MCF 10A (cell line): ENCODE measurements at regions not wholly inside any gene's neighbourhood (a gene's known extent, or its start where the extent isn't known, plus 50 kb on each side); places are given as distances from the start of the nearest gene placed in this dataset.

Source experiments
- BruUV-seq: library from RNA; stranded (reverse); fragments of 400-500 nt; replicated peaks from 2 replicates; lab custom pipeline; 2021; lab: Mats Ljungman, UMichigan
- CTCF ChIA-PET: fragments of 300-600 bp; sonication (Branson Sonifier 250); formaldehyde crosslinking; extraction: SDS; loops from one replicate; lab custom pipeline; 2021; ENCODE audit warnings: antibody characterized with exemption, inconsistent platforms; lab: Yijun Ruan, JAX
- POLR2A ChIA-PET: fragments of 300-600, 350-650 bp; sonication (Branson Sonifier 250); formaldehyde crosslinking; extraction: SDS; loops from one replicate; lab custom pipeline; 2020; ENCODE audit warnings: antibody characterized with exemption, inconsistent platforms; lab: Yijun Ruan, JAX
- DNase-seq: peaks from one replicate; pipeline ENCODE4 v3.0.0-alpha.2; 2018; ENCODE audit not compliant: unreplicated experiment
- H3K27ac Mint-ChIP-seq: one replicate; pipeline ENCODE4 v1.8.0; 2022; ENCODE audit warnings: mild to moderate bottlenecking, low read depth, mixed read lengths; ENCODE audit not compliant: unreplicated experiment
- H3K27me3 Mint-ChIP-seq: one replicate; pipeline ENCODE4 v1.8.0; 2022; ENCODE audit warnings: mixed read lengths; ENCODE audit not compliant: insufficient read depth, unreplicated experiment
- H3K36me3 Mint-ChIP-seq: one replicate; pipeline ENCODE4 v1.8.0; 2022; ENCODE audit warnings: mild to moderate bottlenecking, moderate library complexity, mixed read lengths; ENCODE audit not compliant: insufficient read depth, unreplicated experiment
- H3K4me1 Mint-ChIP-seq: one replicate; pipeline ENCODE4 v1.8.0; 2022; ENCODE audit warnings: mixed read lengths; ENCODE audit not compliant: insufficient read depth, unreplicated experiment
- H3K4me3 Mint-ChIP-seq: one replicate; pipeline ENCODE4 v1.8.0; 2022; ENCODE audit warnings: mild to moderate bottlenecking, moderate library complexity, mixed read lengths; ENCODE audit not compliant: unreplicated experiment
- H3K9me3 Mint-ChIP-seq: one replicate; pipeline ENCODE4 v1.8.0; 2022; ENCODE audit warnings: mixed read lengths; ENCODE audit not compliant: unreplicated experiment
- intact Hi-C: fragments of 100-400 bp; cut with micrococcal nuclease; formaldehyde crosslinking; loops from 2 replicates; pipeline ENCODE4 v1.14.1; 2022
- TF ChIP-seq, protein P1 (sequence below): fragments of 200-600 bp; IDR thresholded peaks from one replicate; pipeline ENCODE4 v1.8.0; 2022; ENCODE audit warnings: antibody characterized with exemption, mild to moderate bottlenecking; ENCODE audit not compliant: unreplicated experiment

DNA sequence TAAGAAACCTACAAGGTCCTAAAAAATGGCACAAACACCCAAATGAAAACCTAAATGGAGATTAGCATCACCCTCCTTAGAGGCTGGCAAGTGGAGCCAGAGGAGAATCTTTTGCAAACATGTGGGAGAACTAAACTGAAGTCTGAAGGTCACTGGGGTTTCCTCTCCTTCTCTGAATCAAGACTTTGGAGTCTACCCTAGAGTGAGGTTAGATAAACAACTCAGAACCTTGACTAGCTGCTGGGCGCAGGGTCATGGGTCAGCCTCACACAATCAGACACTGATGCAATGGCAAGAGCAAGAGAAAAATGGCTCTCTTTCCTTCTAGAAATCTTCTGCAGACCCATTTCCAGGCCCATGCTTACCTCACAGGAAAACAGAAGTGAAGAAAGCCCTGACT is 165.8 kb downstream of the KCTD12 start:
- Mint-ChIP-seq H3K27ac (no peak overlapping the region), H3K36me3 (no peaks in the 10 kb centered on the region), H3K27me3 (no peaks in the 10 kb centered on the region), H3K4me3 (no peak overlapping the region), H3K4me1 (no peaks in the 10 kb centered on the region), H3K9me3 (no peaks in the 10 kb centered on the region)
- no peak for DNase-seq
- intact Hi-C loops = no loop called here
- ChIA-PET CTCF (no interaction called here), POLR2A (no interaction called here)
- BruUV-seq = no TSS peak
- TF ChIP-seq, protein P1, sequence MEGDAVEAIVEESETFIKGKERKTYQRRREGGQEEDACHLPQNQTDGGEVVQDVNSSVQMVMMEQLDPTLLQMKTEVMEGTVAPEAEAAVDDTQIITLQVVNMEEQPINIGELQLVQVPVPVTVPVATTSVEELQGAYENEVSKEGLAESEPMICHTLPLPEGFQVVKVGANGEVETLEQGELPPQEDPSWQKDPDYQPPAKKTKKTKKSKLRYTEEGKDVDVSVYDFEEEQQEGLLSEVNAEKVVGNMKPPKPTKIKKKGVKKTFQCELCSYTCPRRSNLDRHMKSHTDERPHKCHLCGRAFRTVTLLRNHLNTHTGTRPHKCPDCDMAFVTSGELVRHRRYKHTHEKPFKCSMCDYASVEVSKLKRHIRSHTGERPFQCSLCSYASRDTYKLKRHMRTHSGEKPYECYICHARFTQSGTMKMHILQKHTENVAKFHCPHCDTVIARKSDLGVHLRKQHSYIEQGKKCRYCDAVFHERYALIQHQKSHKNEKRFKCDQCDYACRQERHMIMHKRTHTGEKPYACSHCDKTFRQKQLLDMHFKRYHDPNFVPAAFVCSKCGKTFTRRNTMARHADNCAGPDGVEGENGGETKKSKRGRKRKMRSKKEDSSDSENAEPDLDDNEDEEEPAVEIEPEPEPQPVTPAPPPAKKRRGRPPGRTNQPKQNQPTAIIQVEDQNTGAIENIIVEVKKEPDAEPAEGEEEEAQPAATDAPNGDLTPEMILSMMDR = no peak

GRCh38 chr13:76719955-76720354 is 166.2 kb downstream of the KCTD12 start:
- H3K4me1 Mint-ChIP-seq = no peaks in the 10 kb centered on the region
- intact Hi-C loops = no loop called here

DNA sequence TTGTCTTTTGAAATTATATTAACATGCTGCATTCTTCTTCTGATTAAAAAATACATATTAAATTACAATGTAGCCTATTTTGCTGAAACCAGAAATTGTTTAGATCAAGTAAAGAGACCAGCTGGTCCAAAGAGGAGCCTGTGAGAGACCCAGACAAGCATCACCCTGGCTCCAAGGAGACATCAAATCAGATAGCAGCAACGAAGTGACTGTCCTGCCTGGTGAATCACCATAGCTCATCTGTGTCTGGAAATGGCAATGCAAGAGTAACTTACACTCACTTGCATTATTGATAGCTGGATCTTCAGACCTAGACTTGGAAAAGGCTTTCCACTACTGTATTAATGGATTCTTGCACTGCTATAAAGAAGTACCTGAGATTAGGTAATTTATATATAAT is 169.1 kb downstream of the KCTD12 start:
- BruUV-seq = no TSS peak
- Mint-ChIP-seq H3K4me3 (no peak overlapping the region), H3K4me1 (peaks cover 6% of the 10 kb centered on the region), H3K27ac (no peak overlapping the region), H3K9me3 (no peaks in the 10 kb centered on the region), H3K36me3 (no peaks in the 10 kb centered on the region), H3K27me3 (no peaks in the 10 kb centered on the region)
- intact Hi-C loops = no loop called here
- ChIA-PET CTCF (no interaction called here), POLR2A (no interaction called here)
- DNase-seq = peak; percentile 6
- TF ChIP-seq, protein P1 = no peak

More at GRCh38 chr13:76719955-76720354, 166.2 kb downstream of the KCTD12 start:
- H3K27me3 Mint-ChIP-seq = no peaks in the 10 kb centered on the region
- CTCF ChIA-PET = no interaction called here
- no peak overlapping the region for H3K4me3 Mint-ChIP-seq
- no peak overlapping the region for H3K27ac Mint-ChIP-seq
- H3K36me3 Mint-ChIP-seq = no peaks in the 10 kb centered on the region
- no TSS peak for BruUV-seq
- TF ChIP-seq, protein P1 = no peak
- POLR2A ChIA-PET = no interaction called here
- DNase-seq = no peak
- no peaks in the 10 kb centered on the region for H3K9me3 Mint-ChIP-seq

DNA sequence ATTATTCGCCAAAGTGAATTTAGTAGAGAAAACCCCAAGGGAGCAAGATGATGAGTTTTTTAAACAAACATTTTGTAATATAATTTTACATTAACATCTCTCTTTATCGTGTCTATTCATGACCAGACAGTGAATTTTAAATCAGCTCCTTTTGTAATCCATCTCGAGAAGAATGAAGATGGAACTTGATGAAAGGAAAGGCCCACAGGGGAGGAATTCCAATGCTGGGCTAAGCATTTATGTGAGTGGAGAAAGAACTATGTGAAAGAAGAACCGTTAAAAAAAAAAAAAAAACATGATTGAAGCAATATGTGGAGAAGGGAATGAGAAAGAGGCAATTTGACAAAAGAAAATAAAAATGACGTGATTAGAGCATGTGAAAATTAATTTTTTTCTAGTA is 170.6 kb downstream of the KCTD12 start:
- Mint-ChIP-seq H3K9me3 (no peaks in the 10 kb centered on the region), H3K4me3 (no peak overlapping the region), H3K27ac (no peak overlapping the region), H3K36me3 (no peaks in the 10 kb centered on the region), H3K4me1 (peaks cover 15% of the 10 kb centered on the region), H3K27me3 (no peaks in the 10 kb centered on the region)
- DNase-seq = no peak
- intact Hi-C loops = no loop called here
- BruUV-seq = no TSS peak
- TF ChIP-seq, protein P1 = no peak
- ChIA-PET CTCF (interaction anchor here (0.7 kb wide), 1 partner anchor 12 kb away, joined by 5 read pairs; no protein-coding TSS in a partner anchor), POLR2A (interaction anchor here (0.6 to 1.0 kb wide), 2 partner anchors 39 to 882 kb away, joined by 3 read pairs; no protein-coding TSS in a partner anchor)
